Bronchial epithelial cell (primary cell): ENCODE measurements at regions not wholly inside any gene's neighbourhood (a gene's known extent, or its start where the extent isn't known, plus 50 kb on each side); places are given as distances from the start of the nearest gene placed in this dataset.

Source experiments
- DNase-seq: peaks from one replicate; pipeline ENCODE4 v3.0.0-alpha.2; 2010; ENCODE audit warnings: low read depth
- FAIRE-seq: peaks from 2 replicates; lab custom pipeline; 2011; peaks lifted over from hg19 to GRCh38; lab: Jason Lieb, UNC
- H3K27me3 ChIP-seq: 2 replicates; pipeline ENCODE4 v1.5.1; 2011; ENCODE audit warnings: low read length; ENCODE audit not compliant: control insufficient read depth, insufficient read depth
- H3K36me3 ChIP-seq: 2 replicates; pipeline ENCODE4 v1.5.1; 2011; ENCODE audit warnings: low read length; ENCODE audit not compliant: control insufficient read depth, insufficient read depth
- H3K4me3 ChIP-seq: 2 replicates; pipeline ENCODE4 v1.5.1; 2011; ENCODE audit warnings: mild to moderate bottlenecking, low read depth, low read length, control low read depth
- CTCF ChIP-seq: IDR thresholded peaks from 2 replicates; pipeline ENCODE4 v1.5.1; 2011; ENCODE audit warnings: mild to moderate bottlenecking, moderate library complexity, low read length, control low read depth, inconsistent platforms; ENCODE audit not compliant: insufficient read depth, severe bottlenecking

GRCh38 chr5:116382032-116382873 lies 192.4 kb downstream of the SEMA6A start:
- H3K4me3 ChIP-seq, result no peak overlapping the region
- FAIRE-seq (peak; percentile 36), DNase-seq (no peak)
- no peak for TF ChIP-seq CTCF
- no peaks in the 10 kb centered on the region for H3K36me3 ChIP-seq
- no peaks in the 10 kb centered on the region for H3K27me3 ChIP-seq

- no peak for DNase-seq
- H3K27me3 ChIP-seq, result no peaks in the 10 kb centered on the region
- H3K4me3 ChIP-seq, result no peak overlapping the region
- no peak for TF ChIP-seq CTCF
- H3K36me3 ChIP-seq, result no peaks in the 10 kb centered on the region
- FAIRE-seq, result no peak
Measured at GRCh38 chr5:116381201-116381600, 193.4 kb downstream of the SEMA6A start.

GRCh38 chr5:116380621-116381020 lies 194.0 kb downstream of the SEMA6A start:
- no peak for FAIRE-seq
- no peak for DNase-seq
- Histone ChIP-seq H3K4me3 (no peak overlapping the region), H3K36me3 (no peaks in the 10 kb centered on the region), H3K27me3 (no peaks in the 10 kb centered on the region)
- TF ChIP-seq CTCF, result no peak

- no peak overlapping the region for H3K4me3 ChIP-seq
- no peak for FAIRE-seq
- no peak for TF ChIP-seq CTCF
- H3K27me3 ChIP-seq, result no peaks in the 10 kb centered on the region
- no peak for DNase-seq
- H3K36me3 ChIP-seq, result no peaks in the 10 kb centered on the region
Measured at GRCh38 chr5:116379306-116379705, 195.3 kb downstream of the SEMA6A start.

- FAIRE-seq, result no peak
- no peak for DNase-seq
- Histone ChIP-seq H3K4me3 (no peak overlapping the region), H3K36me3 (no peaks in the 10 kb centered on the region), H3K27me3 (no peaks in the 10 kb centered on the region)
- no peak for TF ChIP-seq CTCF
Measured at GRCh38 chr5:116378777-116379121, 195.9 kb downstream of the SEMA6A start.
